ENCODE measurements at regions not wholly inside any gene's neighbourhood (a gene's known extent, or its start where the extent isn't known, plus 50 kb on each side); places are given as distances from the start of the nearest gene placed in this dataset.
"Not testable (repeated sequence)": the region's sequence is repeated elsewhere in the genome, so short reads cannot be mapped to it uniquely, and the experiment has no call there.

DNA sequence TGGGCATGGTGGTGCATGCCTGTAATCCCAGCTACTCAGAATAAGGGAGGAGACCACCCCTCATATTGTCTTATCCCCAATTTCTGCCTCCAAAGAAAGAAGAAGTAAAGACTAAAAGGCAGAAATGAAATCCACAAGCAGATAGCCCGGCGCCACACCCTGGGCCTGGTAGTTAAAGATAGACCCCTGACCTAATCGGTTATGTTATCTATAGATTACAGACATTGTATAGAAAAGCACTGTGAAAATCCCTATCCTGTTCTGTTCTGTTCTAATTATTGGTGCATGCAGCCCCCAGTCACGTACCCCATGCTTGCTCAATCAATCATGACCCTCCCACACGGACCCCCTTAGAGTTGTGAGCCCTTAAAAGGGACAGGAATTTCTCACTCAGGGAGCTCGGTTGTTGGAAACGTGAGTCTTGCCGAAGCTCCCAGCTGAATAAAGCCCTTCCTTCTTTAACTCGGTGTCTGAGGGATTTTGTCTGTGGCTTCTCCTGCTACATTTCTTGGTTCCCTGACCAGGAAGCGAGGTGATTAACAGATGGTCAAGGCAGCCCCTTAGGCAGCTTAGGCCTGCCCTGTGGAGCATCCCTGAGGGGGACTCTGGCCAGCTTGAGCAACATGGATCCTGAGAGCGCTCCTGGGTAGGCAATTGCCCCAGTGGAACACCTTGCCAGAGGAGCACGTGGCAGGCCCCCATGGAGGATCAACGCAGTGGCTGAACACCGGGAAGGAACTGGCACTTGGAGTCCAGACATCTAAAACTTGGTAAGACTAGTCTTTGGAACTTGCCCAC is 188.7 kb upstream of the NDUFV2 start:
- DNase-seq: not testable (repeated sequence)

DNA sequence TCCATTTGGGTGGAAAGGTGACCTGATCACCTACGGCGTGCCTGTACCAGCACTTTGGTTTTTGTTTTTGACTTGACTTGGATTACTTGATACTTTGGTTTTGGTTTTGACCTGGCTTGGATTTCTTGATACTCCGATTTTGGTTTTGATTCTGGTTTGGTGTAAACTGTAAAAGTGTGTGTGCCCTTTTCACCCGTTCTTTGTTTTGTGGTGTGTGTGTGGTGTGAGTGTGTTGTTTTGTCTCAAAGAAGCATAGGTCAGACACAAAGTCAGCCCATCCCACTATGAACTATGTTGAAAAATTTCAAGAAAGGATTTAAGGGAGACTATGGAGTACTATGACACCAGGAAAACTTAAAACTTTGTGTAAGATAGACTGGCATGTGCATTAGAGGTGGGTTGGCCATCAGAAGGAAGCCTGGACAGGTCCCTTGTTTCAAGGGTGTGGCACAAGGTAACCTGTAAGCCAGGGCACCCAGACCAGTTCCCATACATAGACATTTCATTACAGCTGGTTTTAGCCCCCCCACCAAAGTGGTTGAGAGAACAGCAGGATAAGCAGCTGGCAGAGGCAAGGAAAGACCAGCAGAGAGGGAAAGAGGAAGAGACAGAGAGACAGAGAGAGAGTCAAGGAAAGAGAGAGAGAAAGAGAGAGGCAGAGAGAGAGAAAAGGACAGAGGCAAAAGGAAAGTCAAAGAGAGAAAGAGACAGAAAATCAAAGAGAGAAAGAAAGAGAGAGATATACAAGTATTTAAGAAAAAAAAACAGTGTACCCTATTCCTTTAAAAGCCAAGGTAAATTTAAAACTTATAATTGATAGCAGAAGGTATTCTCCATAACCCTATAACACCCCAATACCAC is 187.9 kb upstream of the NDUFV2 start:
- not testable (repeated sequence) for DNase-seq

DNA sequence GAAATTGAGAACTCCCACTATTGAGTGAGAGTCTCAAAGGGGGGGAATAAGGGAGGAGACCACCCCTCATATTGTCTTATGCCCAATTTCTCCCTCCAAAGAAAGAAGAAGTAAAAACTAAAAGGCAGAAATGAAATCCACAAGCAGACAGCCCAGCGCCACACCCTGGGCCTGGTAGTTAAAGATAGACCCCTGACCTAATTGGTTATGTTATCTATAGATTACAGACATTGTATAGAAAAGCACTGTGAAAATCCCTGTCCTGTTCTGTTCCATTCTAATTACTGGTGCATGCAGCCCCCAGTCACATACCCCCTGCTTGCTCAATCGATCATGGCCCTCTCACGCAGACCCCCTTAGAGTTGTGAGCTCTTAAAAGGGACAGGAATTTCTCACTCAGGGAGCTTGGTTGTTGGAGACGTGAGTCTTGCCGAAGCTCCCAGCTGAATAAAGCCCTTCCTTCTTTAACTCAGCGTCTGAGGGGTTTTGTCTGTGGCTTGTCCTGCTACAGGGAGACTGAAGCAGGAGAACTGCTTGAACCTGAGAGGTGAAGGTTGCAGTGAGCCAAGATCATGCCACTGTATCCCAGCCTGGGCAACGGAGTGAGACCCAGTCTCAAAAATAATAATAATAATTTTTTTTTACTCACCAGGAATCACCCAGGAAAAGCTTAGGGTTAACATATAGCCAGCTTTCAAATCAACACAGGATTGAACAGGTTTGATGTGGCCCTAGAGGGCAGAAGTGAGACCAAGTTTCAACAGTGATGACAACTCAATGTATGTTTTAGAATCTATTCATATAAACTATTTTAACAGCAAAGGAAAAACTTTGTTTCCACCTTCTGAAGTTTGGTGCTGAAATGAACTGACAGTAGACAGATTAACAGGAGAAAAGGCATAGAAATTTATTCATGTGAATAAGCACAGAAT is 181.4 kb upstream of the NDUFV2 start:
- not testable (repeated sequence) for DNase-seq

DNA sequence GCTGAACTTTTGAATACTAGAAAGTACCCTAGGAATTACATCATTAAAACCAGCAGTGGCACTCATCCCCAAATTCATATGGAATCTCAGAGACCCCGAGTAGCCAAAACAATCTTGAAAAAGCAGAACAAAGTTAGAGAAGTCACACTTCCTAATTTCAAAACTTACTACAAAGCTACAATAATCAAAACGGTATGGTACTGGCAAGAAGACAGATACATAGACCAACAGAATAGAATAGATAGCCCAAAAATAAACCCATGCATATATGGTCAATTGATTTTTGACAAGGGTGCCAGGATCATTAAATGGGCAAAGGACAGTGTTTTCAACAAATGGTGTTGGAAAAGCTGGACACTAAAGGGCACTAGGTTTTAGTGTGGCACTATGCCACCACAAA is 176.0 kb upstream of the NDUFV2 start:
- no peak for DNase-seq

DNA sequence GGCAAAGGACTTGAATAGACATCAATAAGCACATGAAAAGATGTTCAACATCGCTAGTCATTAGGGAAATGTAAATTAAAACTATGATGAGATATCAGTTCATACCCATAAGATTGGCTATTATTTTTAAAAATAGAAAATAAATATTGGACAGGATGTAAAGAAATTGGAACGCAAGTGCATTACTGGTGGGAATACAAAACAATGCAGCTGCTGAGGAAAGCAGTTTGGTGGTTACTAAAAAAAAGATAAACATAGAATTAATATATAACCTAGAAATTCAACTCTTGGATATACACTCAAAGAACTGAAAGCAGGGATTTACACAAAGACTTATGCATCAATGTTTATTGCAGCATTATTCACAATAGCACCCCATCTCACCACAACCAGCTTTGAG is 174.5 kb upstream of the NDUFV2 start:
- no peak for DNase-seq

DNA sequence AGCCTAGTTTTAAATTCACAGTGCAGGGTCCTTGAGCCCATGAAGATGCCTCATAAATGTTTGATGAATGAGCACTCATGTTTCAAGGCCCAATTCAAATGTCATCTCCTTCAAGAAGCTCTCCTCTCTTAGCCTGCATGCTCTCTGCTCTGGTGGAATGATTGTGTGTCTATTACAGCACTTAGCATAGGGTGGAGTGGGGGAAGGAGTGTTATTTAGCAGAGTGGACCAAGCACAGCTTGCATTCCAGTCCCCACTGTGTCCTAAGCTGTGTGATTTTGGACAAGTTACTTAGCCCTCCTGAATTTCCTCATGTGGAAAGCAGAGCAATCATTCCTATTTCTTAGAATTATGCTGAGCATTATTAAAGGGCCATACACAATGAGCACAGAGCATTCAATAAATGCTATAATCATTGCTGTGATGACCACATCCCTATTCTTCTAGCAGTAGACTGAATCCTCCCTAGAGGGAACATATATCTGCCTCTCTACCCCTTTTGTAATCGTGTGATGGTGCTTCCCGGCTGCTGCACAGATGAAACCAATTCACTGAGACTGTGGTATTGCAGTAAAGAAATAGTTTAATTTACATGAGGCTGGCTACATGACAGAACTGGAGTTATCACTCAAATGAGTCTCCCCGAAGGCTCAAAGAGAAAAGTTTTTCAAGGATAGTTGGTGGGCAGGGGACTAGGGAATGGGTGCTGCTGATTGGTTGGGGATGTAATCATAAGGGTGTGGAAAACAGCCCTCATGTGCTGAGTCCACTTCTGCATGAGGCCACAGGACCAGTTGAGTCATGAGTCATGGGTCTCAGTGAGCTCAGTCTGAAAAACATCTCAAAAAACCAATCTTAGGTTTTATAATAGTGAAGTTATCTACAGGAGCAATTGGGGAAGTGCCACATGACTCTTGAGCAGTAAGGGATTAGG is 173.4 kb upstream of the NDUFV2 start:
- no peak for DNase-seq

DNA sequence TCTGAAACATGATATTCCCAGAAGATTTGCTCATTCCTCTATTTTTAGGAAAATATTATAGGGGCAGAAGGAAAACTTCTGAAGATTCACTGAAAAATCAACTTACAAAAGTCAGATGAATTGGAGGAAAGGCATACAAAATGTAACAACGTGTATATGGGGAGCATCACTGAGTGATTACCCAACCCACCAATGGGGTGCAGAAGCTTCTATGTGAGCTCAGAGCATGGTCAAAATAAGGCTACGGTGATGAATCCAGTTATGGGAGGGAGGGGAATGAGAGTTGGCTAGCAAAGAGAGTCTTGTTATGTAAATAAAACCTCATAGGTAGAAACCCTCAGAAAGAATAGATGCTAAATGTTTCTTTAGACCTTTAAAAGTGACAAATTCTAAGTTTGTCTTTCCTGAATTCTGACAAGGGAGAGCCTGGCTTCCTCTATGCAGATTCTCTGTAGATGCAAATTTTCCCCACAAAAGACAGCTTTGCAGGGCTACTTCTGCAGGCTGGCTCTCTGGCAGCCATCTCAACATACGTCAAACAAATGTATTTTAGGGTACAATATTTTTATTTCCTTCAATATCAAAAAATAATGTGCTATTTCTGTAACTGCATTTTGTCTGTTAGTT is 171.4 kb upstream of the NDUFV2 start:
- DNase-seq: no peak

DNA sequence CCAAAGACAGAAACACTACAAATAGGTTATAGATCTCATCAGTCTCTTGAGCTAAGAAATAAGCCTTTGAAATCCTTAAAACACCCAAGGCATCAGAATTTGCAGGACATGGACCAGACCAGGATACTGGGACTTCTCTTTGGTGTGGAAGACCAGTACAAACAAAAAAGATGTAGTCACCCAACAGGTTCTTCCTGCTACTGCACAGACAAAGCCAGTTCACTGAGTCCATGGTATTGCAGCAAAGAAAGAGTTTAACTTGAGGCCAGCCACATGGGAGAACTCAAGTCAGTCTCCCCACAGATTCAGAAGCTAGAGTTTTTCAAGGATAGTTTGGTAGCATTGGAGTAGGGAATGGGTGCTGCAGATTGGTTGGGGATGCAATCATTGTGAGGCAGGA is 169.6 kb upstream of the NDUFV2 start:
- no peak for DNase-seq

DNA sequence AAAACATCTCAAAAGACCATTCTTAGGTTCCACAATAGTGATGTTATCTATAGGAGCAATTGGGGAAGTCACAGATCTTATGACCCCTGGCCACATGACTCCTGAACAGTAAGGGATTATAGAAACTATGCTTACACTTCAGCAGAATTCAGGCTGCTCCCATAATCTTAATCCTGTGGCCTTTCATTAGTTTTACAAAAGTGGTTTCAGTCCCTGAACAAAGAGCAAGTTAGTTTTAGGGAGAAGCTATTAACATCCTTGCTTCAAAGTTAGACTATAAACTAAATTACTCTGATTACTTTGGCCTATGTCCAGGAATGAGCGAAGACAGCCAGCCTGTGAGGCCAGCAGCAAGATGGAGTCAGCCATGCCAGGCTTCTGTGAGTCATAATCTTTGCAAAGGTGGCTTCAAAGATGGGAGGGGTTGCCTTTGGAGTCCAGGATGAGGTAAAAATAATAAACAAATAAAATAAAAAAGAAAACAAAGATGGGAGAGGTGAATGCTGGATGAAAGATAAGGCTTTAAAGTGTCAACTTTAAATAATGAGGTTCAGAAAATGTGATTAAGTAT is 168.7 kb upstream of the NDUFV2 start:
- DNase-seq: no peak

DNA sequence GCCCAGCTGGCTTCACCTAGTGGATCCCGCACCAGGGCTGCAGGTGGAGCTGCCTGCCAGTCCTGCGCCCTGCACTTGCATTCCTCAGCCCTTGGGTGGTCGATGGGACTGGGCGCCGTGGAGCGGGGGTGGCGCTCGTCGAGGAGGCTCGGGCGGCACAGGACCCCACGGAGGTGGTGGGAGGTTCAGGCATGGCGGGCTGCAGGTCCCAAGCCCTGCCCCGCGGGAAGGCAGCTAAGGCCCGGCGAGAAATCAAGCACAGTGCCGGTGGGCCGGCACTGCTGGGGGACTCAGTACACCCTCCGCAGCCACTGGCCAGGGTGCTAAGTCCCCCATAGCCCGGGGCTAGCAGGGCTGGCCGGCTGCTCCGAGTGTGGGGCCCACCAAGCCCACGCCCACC is 167.2 kb upstream of the NDUFV2 start:
- not testable (repeated sequence) for DNase-seq

DNA sequence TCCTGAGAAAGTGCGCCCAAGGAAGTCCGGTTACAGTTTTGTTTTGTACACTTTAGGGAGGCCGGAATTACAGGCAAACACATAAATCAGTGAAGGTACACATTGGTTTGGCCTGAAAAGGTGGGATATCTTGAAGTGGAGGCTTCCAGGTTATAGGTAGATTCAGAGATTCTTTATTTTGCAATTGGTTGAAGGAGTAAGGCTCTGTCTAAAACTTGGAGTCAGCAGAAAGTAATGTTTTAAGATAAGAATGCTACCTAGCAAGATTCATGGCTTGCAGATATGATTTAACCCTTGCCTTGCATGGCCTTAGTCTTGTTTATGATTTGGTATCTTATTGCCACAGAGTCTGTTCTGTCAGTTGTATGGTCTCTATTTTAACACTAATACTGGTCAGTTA is 165.9 kb upstream of the NDUFV2 start:
- no peak for DNase-seq

DNA sequence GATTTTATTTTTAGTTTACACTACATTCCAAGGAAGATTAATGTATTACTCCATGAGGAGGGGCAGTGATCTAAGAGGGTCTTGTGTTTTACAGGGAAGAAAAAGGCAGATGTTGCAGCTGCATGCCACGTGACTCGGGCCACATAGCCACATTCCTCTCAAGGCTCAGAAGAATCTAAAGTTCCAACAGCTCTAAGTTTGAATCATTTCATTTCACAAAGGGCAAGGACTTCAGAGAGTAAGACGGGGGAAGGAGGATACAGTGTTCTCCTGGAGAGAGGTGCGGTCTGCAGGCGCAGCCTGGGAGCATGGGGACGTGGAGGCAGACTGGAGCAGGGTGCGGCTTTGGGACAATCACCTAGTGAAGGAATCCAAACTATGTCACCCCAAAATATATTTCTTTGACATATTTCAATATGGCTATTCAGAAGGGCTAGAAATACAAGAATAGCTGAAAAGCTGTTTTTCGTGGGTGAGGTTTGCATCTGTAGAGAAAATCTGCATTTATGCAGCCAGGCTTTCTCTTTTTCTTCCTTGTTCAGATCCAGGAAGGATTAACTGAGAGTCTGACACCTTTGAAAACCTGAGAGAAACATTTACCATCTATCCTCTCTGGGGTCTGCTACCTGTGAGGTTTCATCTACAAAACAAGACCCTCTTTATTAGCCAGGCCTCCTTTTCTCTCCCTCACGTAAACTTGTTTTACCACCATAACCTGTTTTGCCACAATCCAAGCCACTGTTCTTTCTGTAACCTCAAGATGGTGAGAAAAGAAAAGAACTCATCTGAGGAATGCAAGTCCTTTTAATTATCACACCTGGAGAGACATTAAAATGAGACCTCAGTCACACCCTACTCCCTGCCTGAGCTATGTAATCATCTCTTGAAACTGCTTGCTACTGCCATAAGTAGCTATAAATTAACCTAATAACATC is 165.1 kb upstream of the NDUFV2 start:
- DNase-seq: no peak

DNA sequence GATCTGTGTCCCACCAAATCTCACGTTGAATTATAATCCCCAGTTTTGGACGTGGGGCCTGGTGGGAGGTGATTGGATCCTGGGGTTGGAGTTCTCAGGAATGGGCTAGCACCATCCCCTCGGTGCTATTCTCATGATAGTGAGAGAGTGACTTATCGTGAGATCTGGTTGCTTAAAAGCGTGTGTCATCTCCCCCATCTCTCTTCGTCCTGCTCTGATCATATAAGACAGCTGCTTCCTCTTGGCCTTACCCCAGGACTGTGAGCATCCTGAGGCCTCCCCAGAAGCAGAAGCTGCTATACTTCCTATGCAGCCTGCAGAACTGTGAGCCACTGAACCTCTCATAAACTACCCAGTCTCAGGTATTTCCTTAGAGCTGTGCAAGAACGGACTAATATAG is 163.7 kb upstream of the NDUFV2 start:
- no peak for DNase-seq

DNA sequence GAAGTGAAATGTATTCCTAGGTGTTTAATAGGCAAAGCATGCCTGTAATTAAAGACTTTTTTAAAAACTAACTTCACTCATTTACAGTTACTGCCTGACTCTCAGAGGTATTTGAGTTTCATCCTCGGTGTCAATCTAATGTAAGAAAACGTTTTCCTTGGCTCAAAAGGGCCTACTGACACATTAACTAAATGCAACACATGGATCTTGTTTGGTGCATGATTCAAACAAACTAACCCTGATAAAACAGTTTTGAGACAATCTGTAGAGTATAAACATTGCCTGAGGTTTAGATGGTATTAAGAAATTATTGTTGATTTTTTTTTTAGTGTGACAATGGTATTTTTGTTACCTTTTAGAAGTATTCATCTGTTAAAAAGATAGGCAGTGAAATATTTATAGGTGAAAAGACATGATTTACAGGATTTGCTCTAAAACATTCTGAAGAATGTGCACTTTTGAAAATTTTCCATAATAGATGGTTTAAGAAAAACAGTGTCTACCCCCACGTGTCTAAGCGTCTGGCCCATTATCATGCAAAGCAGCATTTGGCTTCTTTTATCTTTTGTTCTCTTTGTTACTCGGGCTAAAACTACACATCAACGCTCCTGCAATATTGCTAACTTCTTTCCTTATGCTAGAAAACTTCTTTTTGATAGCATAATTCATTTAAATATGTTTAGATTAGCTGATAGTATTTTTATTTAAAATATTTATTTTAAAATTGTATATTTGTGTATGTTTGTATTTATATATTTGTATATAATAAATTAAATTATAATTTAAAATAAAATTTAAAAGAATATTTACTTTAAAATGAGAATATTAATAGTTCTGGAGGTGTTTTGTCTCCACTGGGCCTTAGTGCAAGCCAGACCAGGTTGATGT is 160.2 kb upstream of the NDUFV2 start:
- DNase-seq: no peak

DNA sequence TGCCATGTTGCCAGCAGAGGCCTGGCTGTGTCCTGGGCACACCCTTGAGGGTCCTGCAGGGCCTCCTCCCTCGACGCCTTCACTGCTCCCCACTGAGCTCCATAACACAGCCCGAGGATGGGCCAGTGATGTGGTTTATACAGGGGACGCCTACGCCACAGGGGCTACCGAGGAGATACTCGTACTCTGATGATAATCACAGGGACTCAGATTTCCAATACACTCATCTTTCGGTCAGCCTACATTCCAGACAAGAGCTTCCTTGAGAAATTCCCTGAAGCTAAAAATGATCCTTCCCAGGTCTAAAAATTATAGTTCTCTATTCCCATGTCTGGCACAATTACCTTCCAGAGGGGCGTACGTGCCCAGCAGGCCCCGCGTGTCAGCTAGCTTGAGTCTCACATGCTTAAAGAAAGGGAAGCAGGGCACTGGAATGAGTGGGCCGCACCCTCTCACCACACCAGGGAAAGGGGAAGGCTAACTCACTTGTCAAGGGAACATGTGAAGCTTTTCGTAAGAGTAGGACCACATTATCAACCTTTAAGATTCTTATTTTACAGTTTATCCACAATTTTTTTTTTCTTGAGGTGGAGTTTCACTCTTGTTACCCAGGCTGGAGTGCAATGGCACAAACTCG is 159.5 kb upstream of the NDUFV2 start:
- no peak for DNase-seq

DNA sequence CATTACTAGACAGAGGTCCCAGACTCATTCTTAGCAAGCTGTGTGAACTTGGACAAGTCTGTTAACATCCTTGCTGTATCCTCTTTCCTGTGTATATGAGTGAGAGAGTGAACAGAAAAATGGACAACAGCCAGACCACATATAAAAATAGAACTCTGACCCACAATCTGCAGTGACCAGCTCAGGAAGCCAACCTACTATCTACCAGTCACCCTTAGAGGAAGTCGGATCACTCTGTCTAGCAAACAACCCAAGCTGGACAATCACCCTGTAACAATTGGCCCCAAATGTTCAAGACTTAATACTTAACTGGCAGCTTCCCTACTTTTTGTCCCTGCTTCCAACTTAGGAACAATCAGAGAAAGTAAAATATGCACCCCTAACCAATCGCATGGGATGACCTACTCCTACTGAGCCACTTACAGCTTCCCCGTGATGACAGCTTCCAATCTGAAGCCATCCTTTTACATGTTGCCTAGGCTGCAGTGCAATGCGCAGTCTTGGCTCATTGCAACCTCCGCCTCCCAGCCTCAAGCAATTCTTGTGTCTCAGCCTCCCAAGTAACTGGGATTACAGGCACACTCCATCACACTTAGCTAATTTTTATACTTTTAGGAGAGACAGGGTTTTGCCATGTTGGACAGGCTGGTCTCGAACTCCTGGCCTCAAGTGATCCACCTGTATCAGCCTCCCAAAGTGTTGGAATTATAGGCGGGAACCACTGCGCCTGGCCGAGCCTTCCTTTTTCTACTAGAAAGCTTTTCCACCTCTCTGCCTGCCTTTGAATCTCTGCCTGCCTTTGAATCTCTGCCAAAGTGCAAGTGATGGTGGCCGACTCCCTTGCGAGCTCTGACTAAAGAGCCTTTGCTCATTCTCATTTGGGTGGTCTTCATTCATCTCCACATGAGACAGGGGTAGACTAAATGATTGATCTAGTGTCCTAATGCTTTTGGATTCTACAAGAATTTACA is 158.3 kb upstream of the NDUFV2 start:
- DNase-seq: no peak

DNA sequence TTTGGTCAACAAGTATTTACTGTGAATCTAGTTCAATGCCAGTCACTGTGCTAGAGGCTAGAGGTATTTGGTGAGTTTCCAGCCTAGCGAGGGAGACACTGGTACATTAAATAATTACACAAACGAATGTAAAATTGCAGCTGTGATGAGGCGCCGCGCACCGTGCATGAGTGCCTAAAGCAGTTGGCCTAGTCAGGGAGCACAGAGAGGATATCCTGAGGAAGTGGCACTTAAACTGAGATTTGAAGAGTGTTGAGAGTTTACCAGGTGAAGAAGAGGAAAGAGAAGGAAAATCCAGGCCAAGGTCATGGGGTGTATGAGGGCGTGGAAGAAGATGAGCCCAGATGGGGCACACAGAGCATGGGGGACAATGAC is 157.6 kb upstream of the NDUFV2 start:
- no peak for DNase-seq

Measured in activated CD4-positive, alpha-beta T cell treated with anti-CD3 and anti-CD28 coated beads, Interleukin-2, Interleukin-6, amounts not matched to agents 100 ng/mL and 50 ng/mL, durations not matched to agents 16 hours and 8 hours (primary cell).